A172 (cell line): ENCODE measurements at regions not wholly inside any gene's neighbourhood (a gene's known extent, or its start where the extent isn't known, plus 50 kb on each side); places are given as distances from the start of the nearest gene placed in this dataset.

ENCODE experiments used
- DNase-seq: peaks from one replicate; pipeline ENCODE4 v3.0.0-alpha.2; 2015; ENCODE audit warnings: low spot score

DNA sequence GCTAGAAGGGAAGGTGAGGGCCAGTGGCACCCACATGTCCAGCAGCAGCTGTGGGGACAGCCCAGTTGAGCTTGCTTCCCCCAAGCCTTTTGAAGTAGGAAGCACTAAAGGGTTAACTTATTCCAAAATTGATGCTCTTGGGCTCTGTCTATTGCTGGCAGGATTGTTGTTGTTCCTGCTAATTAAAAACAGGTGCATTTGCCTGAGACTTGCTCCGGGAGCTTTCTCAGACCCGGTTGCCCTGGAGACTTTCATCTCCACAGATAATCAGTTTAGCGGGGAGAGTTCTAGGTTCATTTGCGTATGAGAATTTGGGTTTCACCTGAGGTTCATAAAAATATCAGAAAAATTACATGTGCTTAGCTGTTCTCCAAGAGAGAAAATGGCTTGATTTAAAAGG is 277.3 kb downstream of the LRATD1 start:
- no peak for DNase-seq

DNA sequence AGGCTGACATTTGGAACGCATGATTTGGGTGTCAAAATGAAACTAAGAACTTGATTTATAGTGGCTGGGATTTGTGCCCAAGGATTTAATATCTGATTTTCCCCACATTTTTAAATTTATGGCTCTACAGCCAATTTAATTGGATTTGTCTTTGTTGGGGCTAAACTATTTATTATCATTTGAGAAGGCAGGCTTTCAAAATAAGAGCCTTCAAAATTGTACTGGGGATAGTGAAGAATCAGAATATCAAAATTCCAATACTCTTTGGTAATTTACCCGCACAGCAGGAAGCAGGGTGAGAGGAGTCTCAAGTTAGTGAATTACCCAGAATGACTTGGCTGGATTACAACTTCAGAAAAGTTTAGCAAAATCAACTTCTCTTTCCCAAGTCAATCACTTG is 278.1 kb downstream of the LRATD1 start:
- DNase-seq = peak; percentile 28

DNA sequence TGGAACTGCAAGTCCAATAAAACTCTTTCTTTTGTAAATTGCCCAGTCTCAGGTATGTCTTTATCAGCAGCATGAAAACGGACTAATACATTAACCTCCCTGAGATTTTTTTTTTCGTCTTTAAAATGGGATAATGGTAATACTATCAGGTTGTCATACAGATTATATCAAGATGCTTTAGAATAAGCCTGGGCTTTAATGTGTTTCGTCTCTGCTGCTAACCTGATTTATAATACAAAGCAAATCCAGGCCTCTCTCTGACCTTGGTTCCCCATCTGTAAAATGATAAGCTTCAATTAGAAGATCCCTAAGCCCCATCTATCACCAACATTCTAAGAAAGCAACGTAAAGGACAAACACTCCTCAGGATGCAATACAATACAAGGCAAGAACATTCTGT is 283.5 kb downstream of the LRATD1 start:
- no peak for DNase-seq

DNA sequence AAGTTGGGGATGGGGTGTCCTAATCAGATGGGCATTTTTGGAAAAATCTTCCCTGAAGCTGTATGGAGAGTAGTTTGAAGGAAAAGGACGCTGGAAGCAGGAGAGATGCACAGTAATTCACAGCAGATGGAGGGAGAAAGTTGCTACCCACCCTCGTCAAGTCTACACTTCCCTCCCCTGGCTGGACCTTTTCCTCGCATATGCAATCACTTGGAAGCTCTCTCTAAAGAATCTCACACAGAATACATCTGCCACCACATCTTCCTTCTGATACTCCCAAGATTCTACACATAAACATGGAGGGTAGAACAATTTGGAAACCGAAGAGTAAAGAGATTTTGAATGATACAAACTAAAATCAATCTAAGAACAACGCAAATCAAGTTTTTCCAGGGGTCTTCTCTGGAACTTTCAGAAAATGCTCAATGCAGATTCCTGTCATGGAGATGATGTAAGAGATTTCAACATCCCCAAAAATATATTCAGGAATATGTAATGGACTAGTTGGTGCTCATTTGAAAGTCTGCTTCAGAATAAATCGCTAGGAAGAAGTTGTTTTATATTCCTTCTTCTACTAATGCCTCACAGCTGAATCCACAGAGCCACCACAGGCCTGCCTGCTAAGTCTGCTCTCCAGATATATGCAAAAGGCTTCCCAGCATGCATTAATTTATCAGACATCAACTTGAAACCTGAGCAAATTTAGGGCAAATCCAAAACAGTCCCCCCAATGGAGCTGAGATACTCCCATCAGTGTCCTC is 291.5 kb downstream of the LRATD1 start:
- DNase-seq = no peak

DNA sequence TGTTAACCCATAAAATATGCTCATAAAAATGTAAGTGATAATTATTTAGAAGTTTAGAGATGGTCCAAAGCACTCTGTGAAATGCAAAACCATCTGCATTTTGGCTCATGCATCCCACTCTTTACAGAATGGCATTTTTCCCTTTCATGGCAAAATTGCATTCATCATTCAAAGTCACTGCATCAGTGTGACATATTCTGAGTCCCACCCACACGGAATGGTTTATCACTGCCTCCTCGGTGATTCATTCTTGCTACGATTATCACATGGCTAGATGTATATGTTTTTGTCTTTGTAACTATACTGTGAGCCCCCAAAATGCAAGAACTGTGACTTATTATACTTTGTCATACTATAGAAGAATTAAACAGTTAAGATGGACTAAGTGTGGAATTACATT is 293.0 kb downstream of the LRATD1 start:
- DNase-seq = no peak

DNA sequence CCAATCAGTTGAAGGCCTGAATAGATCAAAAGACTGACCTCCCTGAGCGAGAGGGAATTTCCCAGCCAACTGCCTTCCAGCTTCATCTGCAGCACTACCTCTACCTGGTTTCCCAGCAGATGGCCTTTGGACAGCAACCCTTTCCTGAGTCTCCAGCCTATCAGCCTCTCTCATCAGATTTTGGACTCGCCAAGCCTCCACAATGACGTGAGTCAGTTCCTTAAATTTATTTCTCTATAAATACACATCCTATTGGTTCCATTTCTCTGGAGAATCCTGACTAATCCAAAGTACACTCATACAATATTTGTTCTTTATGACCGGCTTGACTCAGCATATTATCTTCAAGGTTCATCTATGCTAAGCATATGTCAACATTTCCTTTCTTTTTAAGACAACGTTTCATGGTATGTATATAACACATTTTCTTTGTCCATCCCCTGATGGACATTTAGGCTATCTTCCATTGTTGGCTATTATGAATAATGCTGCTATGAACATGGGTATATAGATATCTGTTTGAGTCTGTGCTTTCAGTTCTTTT is 294.6 kb downstream of the LRATD1 start:
- no peak for DNase-seq

DNA sequence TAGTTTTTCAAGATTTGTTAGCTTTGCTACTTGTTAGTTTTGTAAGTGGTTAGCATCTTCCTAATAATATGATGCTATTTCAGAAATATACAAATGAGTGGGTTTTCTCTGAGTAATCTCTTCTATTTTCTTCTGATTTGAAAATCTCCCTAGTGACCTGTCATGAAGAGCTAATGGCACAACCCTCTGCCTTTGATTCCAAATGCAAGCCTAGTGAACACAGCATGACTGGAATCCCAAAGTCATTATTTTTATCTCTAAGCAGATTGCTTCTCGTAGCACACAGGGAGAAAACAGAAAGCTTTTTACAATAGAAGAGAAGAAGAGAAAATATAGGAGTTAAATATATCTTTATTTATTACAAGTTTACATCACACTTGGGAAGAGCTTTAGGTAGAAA is 295.5 kb downstream of the LRATD1 start:
- DNase-seq = no peak

DNA sequence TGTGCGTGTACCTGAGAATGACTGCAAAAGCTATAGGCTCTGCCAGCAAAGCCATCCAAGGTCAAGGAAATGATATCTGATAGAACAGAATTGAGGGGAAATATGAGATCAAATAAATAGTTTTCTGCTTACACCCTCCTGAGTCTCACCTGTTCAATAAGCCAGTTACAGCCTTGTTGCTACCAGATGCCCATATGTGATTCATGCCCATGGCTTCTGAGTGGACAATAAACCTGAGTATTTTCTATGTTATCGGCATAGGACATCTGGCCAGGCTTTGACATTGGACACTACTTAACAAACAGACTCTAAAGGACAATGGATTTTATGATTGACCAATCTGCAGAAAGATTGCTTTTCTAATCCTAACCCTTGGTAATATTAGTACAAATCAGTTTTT is 297.9 kb downstream of the LRATD1 start:
- no peak for DNase-seq

DNA sequence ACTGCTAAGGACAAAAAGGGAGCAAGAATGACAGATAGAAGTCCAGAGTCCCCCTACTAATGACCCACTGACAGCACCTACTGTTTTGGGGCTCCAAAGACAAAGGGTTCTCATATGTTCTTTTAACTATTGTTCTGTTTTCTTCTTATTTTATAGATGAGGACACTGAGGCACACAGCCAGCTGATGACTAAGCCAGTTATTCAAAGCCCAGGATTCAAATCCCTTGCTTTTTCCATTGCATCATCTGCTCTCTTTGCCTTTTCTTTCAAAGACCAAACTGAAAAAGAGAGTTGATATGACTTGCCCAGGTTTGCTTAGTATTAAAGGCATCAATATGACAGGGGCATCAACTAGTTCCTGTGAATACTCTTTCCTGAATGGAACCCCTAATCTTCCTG is 299.8 kb downstream of the LRATD1 start:
- no peak for DNase-seq

DNA sequence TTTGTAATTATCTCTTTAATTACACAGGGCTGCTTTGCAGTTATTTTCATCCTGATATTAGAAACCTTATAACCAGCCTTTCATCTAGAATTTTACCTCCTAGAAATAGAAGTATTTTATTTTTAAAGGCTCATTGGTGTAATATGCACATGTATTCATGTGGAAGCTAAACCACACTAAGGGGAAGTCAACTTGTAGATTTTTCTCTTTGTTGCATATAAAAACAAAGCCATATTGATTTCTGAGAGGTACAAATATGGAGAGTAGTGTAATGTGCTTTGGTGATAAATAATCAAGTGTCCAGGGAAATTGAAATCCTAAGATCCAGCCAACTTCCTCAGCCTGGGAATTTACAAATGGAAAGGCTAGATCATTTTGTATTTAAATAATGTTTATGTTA is 301.2 kb downstream of the LRATD1 start:
- no peak for DNase-seq

DNA sequence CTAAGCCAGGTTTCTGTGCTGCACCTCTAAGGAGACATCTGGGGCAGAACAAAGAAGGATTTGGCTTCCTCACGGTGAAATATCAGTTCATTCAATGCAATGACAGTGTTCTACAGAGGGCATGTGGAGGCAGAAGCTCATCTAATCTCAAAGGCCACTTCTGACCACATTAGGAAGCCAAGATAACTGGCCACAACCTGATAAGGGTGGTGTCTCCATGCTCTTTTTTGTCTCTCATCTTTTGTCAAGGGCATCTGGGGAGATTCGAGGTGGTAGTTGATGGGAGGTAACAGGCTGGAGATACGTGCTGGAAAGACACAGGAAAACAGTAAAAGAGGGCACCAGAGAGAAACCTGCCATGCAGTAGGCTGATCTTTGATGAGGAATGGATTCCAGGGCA is 303.9 kb downstream of the LRATD1 start:
- DNase-seq = no peak

DNA sequence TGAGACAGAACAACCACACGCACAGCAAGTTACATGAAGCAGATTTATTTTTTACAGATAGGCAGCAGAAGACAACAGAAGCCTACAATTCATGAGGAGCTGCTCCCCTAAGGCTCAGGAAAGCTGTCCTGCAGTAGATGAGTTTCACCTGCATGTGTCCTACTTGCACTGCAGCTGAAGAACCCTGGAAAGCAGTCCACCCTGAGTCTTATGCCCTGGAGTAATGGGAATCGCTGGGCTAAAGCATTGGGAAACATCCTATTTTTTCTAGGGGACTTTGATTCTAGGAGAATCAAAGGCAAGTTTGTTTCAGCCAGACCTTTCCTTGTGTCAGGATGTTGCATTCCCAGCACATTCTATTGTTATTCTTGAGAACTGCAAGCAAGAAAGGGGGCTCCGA is 304.8 kb downstream of the LRATD1 start:
- no peak for DNase-seq

DNA sequence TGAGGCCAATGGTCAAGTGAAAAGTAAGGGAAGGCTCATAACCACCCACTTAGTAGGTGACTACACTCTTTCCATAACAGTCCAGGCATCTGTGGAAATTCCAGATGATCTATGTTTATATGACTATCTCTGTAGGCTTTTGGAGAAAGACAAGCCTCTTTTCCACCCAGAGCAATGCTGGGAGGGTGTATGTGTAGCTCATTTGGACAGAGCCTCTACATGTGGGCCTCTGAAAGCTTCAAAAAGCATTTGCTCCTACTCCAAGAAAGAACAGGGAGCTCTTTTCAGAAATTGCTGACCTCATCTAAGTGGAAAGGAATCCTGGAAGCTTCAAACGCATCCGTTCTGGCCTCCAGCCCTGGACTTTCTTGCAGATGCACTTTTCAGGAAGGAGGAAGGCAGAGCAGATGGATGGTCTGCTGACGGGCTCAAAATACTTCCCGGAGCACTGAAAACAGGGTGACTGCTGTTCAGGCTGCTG is 308.7 kb downstream of the LRATD1 start:
- DNase-seq = no peak

DNA sequence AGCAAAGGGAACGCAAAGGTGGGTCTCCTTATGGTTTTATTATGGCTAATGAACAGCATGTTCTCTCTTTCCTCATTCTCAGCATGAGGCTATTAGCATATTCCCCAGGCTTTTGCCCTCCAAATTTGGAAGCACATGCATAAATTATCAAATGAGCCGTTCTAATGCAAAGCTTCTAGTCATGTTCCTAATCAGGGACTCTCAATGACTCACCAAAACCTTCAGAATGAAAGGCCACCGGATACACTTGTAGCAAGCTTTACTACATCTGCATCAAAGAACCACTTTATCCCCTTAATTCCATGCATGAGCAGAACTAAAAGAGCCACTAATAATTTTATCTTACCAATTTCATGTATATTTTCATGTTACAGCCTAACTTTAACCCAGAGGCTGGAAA is 310.5 kb downstream of the LRATD1 start:
- DNase-seq = no peak

DNA sequence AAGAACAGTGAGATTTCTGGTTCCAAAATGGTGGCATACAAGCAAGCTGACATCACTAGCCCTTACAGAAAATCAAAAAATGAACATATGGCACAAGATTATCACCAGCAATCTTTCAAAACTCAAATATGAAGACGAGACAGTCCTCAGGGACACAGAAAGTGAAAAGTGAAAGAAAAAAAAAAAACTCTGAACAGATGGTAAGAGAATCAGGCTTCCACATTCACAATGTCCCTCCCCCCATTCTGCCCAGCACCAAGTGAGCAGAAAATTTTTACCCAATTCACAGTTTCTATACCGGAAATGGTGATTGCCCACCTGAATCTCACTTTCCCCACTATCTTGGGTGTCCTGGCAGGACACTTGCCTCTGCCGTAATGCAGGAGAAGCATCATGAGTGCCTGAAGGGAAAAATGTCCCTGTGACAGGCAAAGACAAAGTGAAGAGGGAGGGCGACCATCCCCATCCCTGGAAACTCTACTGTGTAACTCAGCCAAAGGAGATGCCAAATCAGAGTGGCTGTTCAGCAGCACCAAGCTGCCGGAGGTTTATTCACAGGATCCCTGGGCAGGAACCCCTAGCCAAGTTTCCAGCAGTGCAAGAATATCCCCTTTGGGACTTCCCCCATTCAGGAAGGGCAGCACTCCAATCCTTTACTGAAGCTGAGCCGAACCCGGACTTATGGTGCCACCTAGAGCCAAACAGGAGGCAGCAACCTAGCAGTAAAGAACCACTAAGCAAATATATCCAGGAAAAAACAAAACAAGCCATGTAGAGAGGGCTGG is 312.2 kb downstream of the LRATD1 start:
- DNase-seq = peak; percentile 28

DNA sequence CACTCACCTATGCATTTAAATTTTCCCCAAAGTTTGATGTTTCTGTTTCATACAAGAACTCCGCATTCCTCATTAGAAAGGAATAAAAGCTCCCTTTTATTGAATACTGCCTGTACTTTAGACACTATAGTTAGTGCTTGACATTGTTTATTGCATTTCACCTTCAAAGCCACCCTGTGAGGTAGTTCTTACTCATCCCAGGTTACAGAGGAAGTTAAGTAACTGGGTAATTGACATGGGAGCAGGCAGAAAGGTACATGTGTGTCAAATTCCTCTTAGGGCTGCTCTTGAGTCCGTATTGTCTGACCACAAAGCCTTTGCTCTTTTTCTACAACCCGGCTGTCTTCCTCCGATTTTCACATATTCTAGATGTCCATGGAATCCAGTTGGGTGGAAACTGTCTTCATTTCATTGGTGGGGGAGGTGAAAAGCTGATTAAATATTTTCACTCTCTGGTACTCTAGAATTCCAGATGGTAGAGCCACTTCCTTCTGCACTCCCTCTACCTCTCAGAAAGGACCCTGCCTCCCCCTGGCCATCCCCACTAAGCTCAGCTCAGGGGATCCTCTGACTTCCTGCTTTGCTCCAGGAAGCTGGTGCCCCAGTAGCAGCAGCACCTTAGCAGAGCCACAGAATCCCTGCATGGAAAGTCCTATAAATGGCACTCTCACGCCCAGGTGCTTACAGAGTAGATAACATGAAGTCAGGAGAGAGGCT is 319.2 kb downstream of the LRATD1 start:
- DNase-seq = no peak

DNA sequence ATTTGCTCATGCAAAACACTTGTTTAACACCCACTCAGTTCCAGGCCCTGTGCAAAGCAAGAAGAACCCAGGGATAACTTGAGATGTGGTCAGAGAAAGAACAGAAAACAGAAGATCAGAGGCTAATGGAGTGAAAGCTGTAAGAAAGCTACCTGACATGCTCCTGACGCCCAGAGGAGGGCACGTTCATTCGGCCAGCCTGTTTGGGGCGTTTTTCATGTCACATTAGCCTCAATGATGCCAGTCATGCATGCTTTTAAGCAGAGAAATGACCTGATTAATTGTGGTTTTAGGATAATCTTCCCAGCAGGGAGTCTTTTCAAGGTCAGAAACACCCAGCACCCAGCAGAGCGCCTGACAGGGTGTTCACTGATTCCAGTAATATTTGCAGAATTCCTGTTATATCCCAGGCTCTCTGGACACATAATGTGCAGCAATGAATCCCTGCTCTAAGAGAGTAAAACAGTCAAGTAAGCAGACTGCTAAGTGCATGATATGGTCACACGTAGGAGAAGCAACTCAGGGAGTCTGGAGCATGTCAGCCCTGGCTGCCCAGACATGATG is 320.0 kb downstream of the LRATD1 start:
- no peak for DNase-seq

DNA sequence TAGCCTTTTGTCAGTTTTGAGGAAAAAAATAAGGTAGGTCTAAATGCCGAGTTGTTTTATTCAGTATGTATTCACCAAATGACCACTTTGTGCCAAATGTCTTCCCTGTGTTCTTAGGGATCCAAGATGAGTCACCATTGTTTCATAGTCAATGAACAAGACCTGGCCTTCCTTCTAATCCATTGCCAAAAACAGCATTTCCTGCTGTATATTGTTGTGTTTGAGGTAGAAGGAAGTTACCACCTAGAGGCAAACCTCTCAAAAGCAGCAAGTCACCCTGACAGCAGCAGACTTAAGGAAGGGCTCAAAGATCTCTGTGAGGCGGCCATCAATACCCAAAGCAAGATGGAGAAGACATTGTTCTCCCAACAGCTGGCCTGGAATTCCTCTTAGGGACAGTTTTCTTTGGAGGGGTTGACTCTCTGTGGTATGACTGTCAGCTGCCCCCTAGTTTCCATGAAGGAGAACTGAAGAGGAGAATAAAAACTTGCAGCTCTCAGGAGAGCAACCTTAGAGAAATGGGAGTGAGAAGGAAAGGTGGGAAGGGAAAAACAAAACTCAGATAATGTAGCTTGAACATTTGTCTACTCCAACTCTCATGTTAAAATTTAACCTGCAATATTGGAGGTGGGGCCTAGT is 328.3 kb downstream of the LRATD1 start:
- DNase-seq = peak; percentile 55

DNA sequence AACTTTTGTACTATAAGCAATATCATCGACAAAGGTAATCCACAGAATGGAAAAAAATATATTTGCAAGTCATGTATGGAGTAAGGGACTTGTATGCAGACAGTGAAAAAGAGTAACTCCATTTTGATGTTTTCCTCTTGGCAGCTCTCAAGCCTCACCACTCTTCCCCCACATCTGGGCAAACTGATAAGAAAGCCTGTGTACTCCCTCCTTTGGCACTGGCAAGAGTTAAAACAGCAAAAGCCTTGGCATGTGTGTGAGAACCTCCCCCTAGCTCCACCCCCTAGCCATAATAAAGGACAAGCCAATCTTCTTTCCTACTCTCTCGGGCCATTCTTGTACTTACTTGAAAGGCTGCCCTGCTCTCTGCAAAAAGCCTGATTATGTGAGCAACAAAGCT is 335.2 kb downstream of the LRATD1 start:
- no peak for DNase-seq

DNA sequence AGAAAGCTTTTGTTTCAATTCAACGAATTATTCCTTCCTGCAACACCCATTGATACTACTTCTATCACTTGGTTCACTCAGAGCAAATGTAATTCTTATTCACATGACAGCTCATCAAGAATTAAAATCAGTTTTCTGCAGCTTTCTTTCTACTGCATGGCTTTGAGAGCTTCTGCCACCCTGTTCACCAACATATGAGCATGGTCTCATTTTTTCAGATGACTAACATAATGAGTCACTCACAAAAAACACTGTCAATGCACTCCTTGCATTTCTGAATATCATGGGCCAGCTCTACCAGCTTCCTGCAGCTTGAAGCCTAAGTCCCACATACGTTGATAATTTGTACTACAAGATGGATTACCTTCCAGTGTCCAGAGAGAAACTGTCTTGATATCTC is 342.9 kb downstream of the LRATD1 start:
- DNase-seq = peak; percentile 62

DNA sequence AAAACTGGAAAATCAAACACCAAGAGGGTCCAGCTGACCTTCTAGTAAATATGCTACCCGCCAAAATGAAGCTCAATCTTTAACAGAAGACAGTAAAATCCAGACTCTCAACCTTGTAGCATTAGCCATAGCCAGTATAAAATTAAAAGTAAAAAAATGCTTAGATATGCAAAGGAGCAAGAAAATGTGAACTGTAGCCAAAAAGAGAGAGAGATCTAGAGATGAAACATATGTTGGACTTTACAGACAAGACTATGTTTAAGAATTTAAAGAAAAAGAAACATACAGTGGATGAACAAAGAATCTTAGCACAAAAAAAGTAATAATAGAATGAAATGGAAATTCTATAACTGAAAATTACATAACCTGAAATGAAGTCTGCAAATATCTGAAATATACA is 344.5 kb downstream of the LRATD1 start:
- no peak for DNase-seq

DNA sequence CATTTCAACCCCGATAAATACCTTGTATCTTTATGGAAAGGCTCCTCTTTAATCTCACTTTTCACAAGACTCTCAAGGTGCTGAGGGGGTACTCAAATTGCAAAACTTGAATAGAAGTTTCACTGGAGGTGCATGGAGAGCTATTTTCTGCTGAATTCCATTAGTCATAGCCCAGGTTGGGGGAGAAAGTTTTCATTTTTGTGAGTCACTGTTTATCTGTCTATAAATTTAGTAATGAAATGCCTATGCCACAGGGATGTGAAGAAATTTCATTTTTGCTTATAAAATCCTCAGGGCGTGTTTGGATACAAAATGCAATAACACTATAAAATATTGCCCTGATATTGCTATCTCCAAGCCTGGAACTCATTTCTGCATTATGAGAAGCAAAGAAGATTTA is 346.3 kb downstream of the LRATD1 start:
- peak; percentile 35 for DNase-seq
